Liver (tissue), 8 donors: ENCODE measurements at regions not wholly inside any gene's neighbourhood (a gene's known extent, or its start where the extent isn't known, plus 50 kb on each side); places are given as distances from the start of the nearest gene placed in this dataset.

ENCODE experiments used
- DNase-seq: peaks from one replicate; pipeline ENCODE4 v3.0.0-alpha.2; 2017; ENCODE audit warnings: low spot score
- H3K27ac ChIP-seq, 2 donors: one replicate each; pipeline ENCODE4 v1.7.0; 2013; ENCODE audit warnings: inconsistent platforms in 2 of 2, low read length in 2 of 2, control low read depth in 1 of 2, low read depth in 1 of 2, mild to moderate bottlenecking in 1 of 2
- H3K27me3 ChIP-seq, 4 donors: one replicate each; pipeline versions ENCODE4 v1.6.1 to v1.7.0; 2013; ENCODE audit warnings: low read length in 3 of 4, inconsistent platforms in 1 of 4, mild to moderate bottlenecking in 1 of 4, moderate library complexity in 1 of 4; ENCODE audit not compliant: control insufficient read depth in 4 of 4, insufficient read depth in 4 of 4
- H3K36me3 ChIP-seq, 4 donors: one replicate each; pipeline versions ENCODE4 v1.6.1 to v1.7.0; 2013; ENCODE audit warnings: low read length in 3 of 4, mild to moderate bottlenecking in 3 of 4, low read depth in 1 of 4, moderate library complexity in 1 of 4; ENCODE audit not compliant: control insufficient read depth in 4 of 4, insufficient read depth in 3 of 4
- H3K4me1 ChIP-seq, 4 donors: one replicate each; pipeline versions ENCODE4 v1.6.1 to v1.7.0; 2013; ENCODE audit warnings: low read length in 3 of 4, mild to moderate bottlenecking in 3 of 4, moderate library complexity in 1 of 4; ENCODE audit not compliant: control insufficient read depth in 4 of 4, insufficient read depth in 4 of 4
- H3K4me3 ChIP-seq, 3 donors: one replicate each; pipeline versions ENCODE4 v1.6.1 to v1.7.0; 2013; ENCODE audit warnings: low read length in 3 of 3, control low read depth in 1 of 3, low read depth in 1 of 3, mild to moderate bottlenecking in 1 of 3
- H3K9ac ChIP-seq, 2 donors: one replicate each; pipeline ENCODE4 v1.7.0; 2013; ENCODE audit warnings: low read length in 2 of 2, mild to moderate bottlenecking in 2 of 2, moderate library complexity in 2 of 2, control low read depth in 1 of 2, low read depth in 1 of 2
- H3K9me3 ChIP-seq, 4 donors: one replicate each; pipeline versions ENCODE4 v1.6.1 to v1.7.0; 2013; ENCODE audit warnings: low read length in 3 of 4; ENCODE audit not compliant: control insufficient read depth in 4 of 4
- CTCF ChIP-seq: fragments of 150-350 bp; IDR thresholded peaks from 2 replicates; pipeline ENCODE4 v1.5.1; 2017; ENCODE audit warnings: improper control_type of control experiment, low read depth, low read length; ENCODE audit not compliant: missing input control
- FOXA1 ChIP-seq: IDR thresholded peaks from 2 replicates; pipeline ENCODE4 v1.6.1; 2016; ENCODE audit warnings: antibody characterized with exemption
- FOXA2 ChIP-seq: IDR thresholded peaks from 2 replicates; pipeline ENCODE4 v1.6.1; 2016; ENCODE audit warnings: antibody characterized with exemption
- HNF4A ChIP-seq, 2 donors: conservative IDR thresholded peaks; 2 replicates each; pipeline ENCODE4 v1.6.1; 2016; ENCODE audit warnings: antibody characterized with exemption in 2 of 2, mild to moderate bottlenecking in 2 of 2
- HNF4G ChIP-seq: IDR thresholded peaks from 2 replicates; pipeline ENCODE4 v1.6.1; 2016; ENCODE audit warnings: antibody characterized with exemption
- JUND ChIP-seq, 2 donors: IDR thresholded peaks; 2 replicates each; pipeline ENCODE4 v1.6.1; 2016; ENCODE audit warnings: antibody characterized with exemption in 2 of 2
- MAX ChIP-seq: IDR thresholded peaks from 2 replicates; pipeline ENCODE4 v1.6.1; 2016; ENCODE audit warnings: antibody characterized with exemption
- NR2F2 ChIP-seq: IDR thresholded peaks from 2 replicates; pipeline ENCODE4 v1.6.1; 2016; ENCODE audit warnings: antibody characterized with exemption
- REST ChIP-seq: IDR thresholded peaks from 2 replicates; pipeline ENCODE4 v1.6.1; 2016; ENCODE audit warnings: antibody characterized with exemption, mild to moderate bottlenecking
- RXRA ChIP-seq, 2 donors: IDR thresholded peaks; 2 replicates each; pipeline ENCODE4 v1.6.1; 2017 to 2018; ENCODE audit warnings: antibody characterized with exemption in 2 of 2, mild to moderate bottlenecking in 1 of 2
- TAF1 ChIP-seq: conservative IDR thresholded peaks from 2 replicates; pipeline ENCODE4 v1.6.1; 2016; ENCODE audit warnings: antibody characterized with exemption, mild to moderate bottlenecking
- YY1 ChIP-seq: IDR thresholded peaks from 2 replicates; pipeline ENCODE4 v1.6.1; 2016; ENCODE audit warnings: antibody characterized with exemption, mild to moderate bottlenecking
- ZBTB33 ChIP-seq: IDR thresholded peaks from 2 replicates; pipeline ENCODE4 v1.6.1; 2016; ENCODE audit warnings: antibody characterized with exemption
- WGBS: extraction: QIAGEN DNeasy Blood & Tissue Kit; methylation state at CpG from one replicate; pipeline ENCODE4 v1.1.7; 2013; 5-methylcytosine and 5-hydroxymethylcytosine counted together
- donor health status: healthy.
- donor health status: healthy.
- donor health status: healthy.
- donor health status: healthy.
- donor health status: healthy.

GRCh38 chr5:74322944-74323343 lies 317.6 kb downstream of the ENC1 start:
- no peaks in the 10 kb centered on the region for H3K4me1 ChIP-seq
- H3K9ac ChIP-seq = no peak overlapping the region
- TF ChIP-seq TAF1 (no peak), MAX (no peak), ZBTB33 (no peak), CTCF (no peak), YY1 (no peak), RXRA (IDR thresholded peaks at IDR 0.05) (no peak), JUND (IDR thresholded peaks at IDR 0.05) (no peak), HNF4G (no peak)
- 80% methylated on average over 3 of the region's 3 CpGs for whole genome bisulfite sequencing
- DNase-seq = no peak
- no peaks in the 10 kb centered on the region for H3K36me3 ChIP-seq
- peaks cover 0 to 4% (median 0%) of the 10 kb centered on the region in 4 donors for H3K27me3 ChIP-seq
- no peaks in the 10 kb centered on the region for H3K9me3 ChIP-seq
- H3K4me3 ChIP-seq = no peak overlapping the region
- H3K27ac ChIP-seq = no peak overlapping the region

GRCh38 chr5:74322191-74322590 lies 318.3 kb downstream of the ENC1 start:
- WGBS = 71% methylated on average over 2 of the region's 2 CpGs
- TF ChIP-seq YY1 (no peak), HNF4A (conservative IDR thresholded peaks at IDR 0.05) (no peak), TAF1 (no peak), FOXA1 (no peak), FOXA2 (no peak)

GRCh38 chr5:74321326-74321725 lies 319.2 kb downstream of the ENC1 start:
- no peak overlapping the region for H3K27ac ChIP-seq
- DNase-seq = no peak
- WGBS = 88% methylated on average over 5 of the region's 5 CpGs
- TF ChIP-seq REST (no peak), HNF4A (conservative IDR thresholded peaks at IDR 0.05) (no peak), FOXA1 (no peak), ZBTB33 (no peak), NR2F2 (no peak)
- H3K27me3 ChIP-seq = peaks cover 0 to 4% (median 0%) of the 10 kb centered on the region in 4 donors
- H3K9ac ChIP-seq = no peak overlapping the region
- no peak overlapping the region for H3K4me3 ChIP-seq
- H3K9me3 ChIP-seq = no peaks in the 10 kb centered on the region
- no peaks in the 10 kb centered on the region for H3K36me3 ChIP-seq
- H3K4me1 ChIP-seq = no peaks in the 10 kb centered on the region

More at GRCh38 chr5:74322191-74322590, 318.3 kb downstream of the ENC1 start:
- no peaks in the 10 kb centered on the region for H3K36me3 ChIP-seq
- no peak for DNase-seq
- H3K27me3 ChIP-seq = peaks cover 0 to 4% (median 0%) of the 10 kb centered on the region in 4 donors
- H3K9me3 ChIP-seq = no peaks in the 10 kb centered on the region
- H3K4me1 ChIP-seq = no peaks in the 10 kb centered on the region
- no peak overlapping the region for H3K9ac ChIP-seq
- no peak overlapping the region for H3K4me3 ChIP-seq
- H3K27ac ChIP-seq = no peak overlapping the region
